ENCODE measurements at regions not wholly inside any gene's neighbourhood (a gene's known extent, or its start where the extent isn't known, plus 50 kb on each side); places are given as distances from the start of the nearest gene placed in this dataset.

- H3K79me2 ChIP-seq (ENCODE audit: insufficient read depth, low read length) = no peaks in the 10 kb centered on the region
- H3K9me2 ChIP-seq (ENCODE audit: low read depth, low read length) = no peaks in the 10 kb centered on the region
- no peak overlapping the region for H3K4me3 ChIP-seq (ENCODE audit: low read depth, low read length, poor library complexity, severe bottlenecking)
- no peaks in the 10 kb centered on the region for H3K9me3 ChIP-seq (ENCODE audit: low read length)
- no peak overlapping the region for H3K27ac ChIP-seq (ENCODE audit: low read depth, low read length, poor library complexity, severe bottlenecking)
- H3K4me2 ChIP-seq (ENCODE audit: low read length) = no peak overlapping the region
- no peaks in the 10 kb centered on the region for H3F3A ChIP-seq (ENCODE audit: insufficient read depth, low read length)
- H4K20me1 ChIP-seq (ENCODE audit: insufficient read depth, low read length) = no peaks in the 10 kb centered on the region
- no peaks in the 10 kb centered on the region for H3K27me3 ChIP-seq (ENCODE audit: insufficient read depth, low read length)
- no peaks in the 10 kb centered on the region for H3K36me3 ChIP-seq (ENCODE audit: insufficient read depth, low read length)
- H2AFZ ChIP-seq (ENCODE audit: low read length) = no peak overlapping the region
- H3K9ac ChIP-seq (ENCODE audit: low read length) = no peak overlapping the region
- TF ChIP-seq CTCF (IDR thresholded peaks at IDR 0.05; ENCODE audit: low read length) (no peak), EZH2 (IDR thresholded peaks at IDR 0.05; ENCODE audit: borderline replicate concordance, low read length) (no peak)
- no peaks in the 10 kb centered on the region for H3K4me1 ChIP-seq (ENCODE audit: insufficient read depth, low read length, severe bottlenecking)
These were observed 94.7 kb downstream of the SLC41A2 start for GRCh38 chr12:104863296-104863948.

GRCh38 chr12:104858611-104859543 is 99.2 kb downstream of the SLC41A2 start:
- TF ChIP-seq EZH2 (IDR thresholded peaks at IDR 0.05; ENCODE audit: borderline replicate concordance, low read length) (no peak), CTCF (IDR thresholded peaks at IDR 0.05; ENCODE audit: low read length) (no peak)
- no peak overlapping the region for H3K9ac ChIP-seq (ENCODE audit: low read length)
- H2AFZ ChIP-seq (ENCODE audit: low read length) = no peak overlapping the region
- no peak overlapping the region for H3K4me2 ChIP-seq (ENCODE audit: low read length)
- H4K20me1 ChIP-seq (ENCODE audit: insufficient read depth, low read length) = no peaks in the 10 kb centered on the region
- H3K27me3 ChIP-seq (ENCODE audit: insufficient read depth, low read length) = no peaks in the 10 kb centered on the region
- H3K79me2 ChIP-seq (ENCODE audit: insufficient read depth, low read length) = no peaks in the 10 kb centered on the region
- H3K9me2 ChIP-seq (ENCODE audit: low read depth, low read length) = no peaks in the 10 kb centered on the region
- no peaks in the 10 kb centered on the region for H3F3A ChIP-seq (ENCODE audit: insufficient read depth, low read length)
- no peak overlapping the region for H3K4me3 ChIP-seq (ENCODE audit: low read depth, low read length, poor library complexity, severe bottlenecking)
- H3K27ac ChIP-seq (ENCODE audit: low read depth, low read length, poor library complexity, severe bottlenecking) = no peak overlapping the region
- no peaks in the 10 kb centered on the region for H3K9me3 ChIP-seq (ENCODE audit: low read length)
- no peaks in the 10 kb centered on the region for H3K4me1 ChIP-seq (ENCODE audit: insufficient read depth, low read length, severe bottlenecking)
- no peaks in the 10 kb centered on the region for H3K36me3 ChIP-seq (ENCODE audit: insufficient read depth, low read length)

- Histone ChIP-seq H3K27me3 (ENCODE audit: insufficient read depth, low read length) (no peaks in the 10 kb centered on the region), H2AFZ (ENCODE audit: low read length) (no peak overlapping the region), H3K9me3 (ENCODE audit: low read length) (no peaks in the 10 kb centered on the region), H3K4me3 (ENCODE audit: low read depth, low read length, poor library complexity, severe bottlenecking) (no peak overlapping the region), H4K20me1 (ENCODE audit: insufficient read depth, low read length) (no peaks in the 10 kb centered on the region), H3F3A (ENCODE audit: insufficient read depth, low read length) (no peaks in the 10 kb centered on the region), H3K9me2 (ENCODE audit: low read depth, low read length) (no peaks in the 10 kb centered on the region), H3K27ac (ENCODE audit: low read depth, low read length, poor library complexity, severe bottlenecking) (no peak overlapping the region), H3K9ac (ENCODE audit: low read length) (no peak overlapping the region), H3K4me2 (ENCODE audit: low read length) (no peak overlapping the region), H3K36me3 (ENCODE audit: insufficient read depth, low read length) (no peaks in the 10 kb centered on the region), H3K79me2 (ENCODE audit: insufficient read depth, low read length) (no peaks in the 10 kb centered on the region), H3K4me1 (ENCODE audit: insufficient read depth, low read length, severe bottlenecking) (no peaks in the 10 kb centered on the region)
- TF ChIP-seq CTCF (IDR thresholded peaks at IDR 0.05; ENCODE audit: low read length) (no peak), EZH2 (IDR thresholded peaks at IDR 0.05; ENCODE audit: borderline replicate concordance, low read length) (no peak)
These were observed 101.6 kb downstream of the SLC41A2 start for GRCh38 chr12:104856531-104856930.

Measured in OCI-LY1 (cell line).